Cardiac fibroblast (primary cell): ENCODE measurements at regions not wholly inside any gene's neighbourhood (a gene's known extent, or its start where the extent isn't known, plus 50 kb on each side); places are given as distances from the start of the nearest gene placed in this dataset.

Experiments used
- DNase-seq, 2 donors: peaks; one replicate each; pipeline versions ENCODE4 v3.0.0 to v3.0.0-alpha.2; 2010; ENCODE audit warnings: low read depth in 2 of 2
- H3K4me3 ChIP-seq, 2 donors: replicated peaks in 1 of 2; 1 replicate in 1 of 2; 2 replicates in 1 of 2; pipeline ENCODE4 v1.5.1; 2011; ENCODE audit warnings: low read depth in 2 of 2, low read length in 2 of 2, mild to moderate bottlenecking in 2 of 2, moderate library complexity in 1 of 2
- TF ChIP-seq, protein P1 (sequence below): IDR thresholded peaks from one replicate; pipeline ENCODE4 v1.5.1; 2011; ENCODE audit warnings: low read depth, mild to moderate bottlenecking, low read length, inconsistent platforms

GRCh38 chr4:163649557-163650091, 155.1 kb downstream of the TMA16 start:
- DNase-seq, result no peak
- TF ChIP-seq, protein P1, sequence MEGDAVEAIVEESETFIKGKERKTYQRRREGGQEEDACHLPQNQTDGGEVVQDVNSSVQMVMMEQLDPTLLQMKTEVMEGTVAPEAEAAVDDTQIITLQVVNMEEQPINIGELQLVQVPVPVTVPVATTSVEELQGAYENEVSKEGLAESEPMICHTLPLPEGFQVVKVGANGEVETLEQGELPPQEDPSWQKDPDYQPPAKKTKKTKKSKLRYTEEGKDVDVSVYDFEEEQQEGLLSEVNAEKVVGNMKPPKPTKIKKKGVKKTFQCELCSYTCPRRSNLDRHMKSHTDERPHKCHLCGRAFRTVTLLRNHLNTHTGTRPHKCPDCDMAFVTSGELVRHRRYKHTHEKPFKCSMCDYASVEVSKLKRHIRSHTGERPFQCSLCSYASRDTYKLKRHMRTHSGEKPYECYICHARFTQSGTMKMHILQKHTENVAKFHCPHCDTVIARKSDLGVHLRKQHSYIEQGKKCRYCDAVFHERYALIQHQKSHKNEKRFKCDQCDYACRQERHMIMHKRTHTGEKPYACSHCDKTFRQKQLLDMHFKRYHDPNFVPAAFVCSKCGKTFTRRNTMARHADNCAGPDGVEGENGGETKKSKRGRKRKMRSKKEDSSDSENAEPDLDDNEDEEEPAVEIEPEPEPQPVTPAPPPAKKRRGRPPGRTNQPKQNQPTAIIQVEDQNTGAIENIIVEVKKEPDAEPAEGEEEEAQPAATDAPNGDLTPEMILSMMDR, result no peak
- H3K4me3 ChIP-seq, result no peak overlapping the region

GRCh38 chr4:163651761-163652160, 157.3 kb downstream of the TMA16 start:
- DNase-seq, result no peak
- TF ChIP-seq, protein P1, result no peak
- H3K4me3 ChIP-seq, result no peak overlapping the region

DNA sequence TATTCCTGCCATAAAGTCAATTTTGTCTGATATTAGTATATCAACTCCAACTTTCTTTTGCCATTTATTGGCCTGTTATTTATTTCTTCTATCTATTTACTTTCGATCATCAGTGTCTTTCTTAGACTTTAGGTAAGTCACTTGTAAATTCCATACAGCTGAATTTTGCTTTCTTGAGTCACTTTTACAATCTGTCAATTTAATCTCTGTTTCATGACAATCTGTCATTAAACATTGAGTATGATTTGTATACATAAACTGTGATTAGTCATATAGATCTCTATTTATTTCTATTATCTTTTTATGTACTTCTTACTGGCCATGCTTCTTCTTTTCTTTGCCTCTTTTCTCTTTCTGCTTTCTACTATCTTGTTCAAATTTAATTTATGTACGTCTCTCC, 160.1 kb downstream of the TMA16 start:
- H3K4me3 ChIP-seq, result no peak overlapping the region
- TF ChIP-seq, protein P1, result no peak
- DNase-seq, result no peak

- H3K4me3 ChIP-seq, result no peak overlapping the region
- TF ChIP-seq, protein P1, result no peak
- no peak for DNase-seq
These were observed 166.1 kb downstream of the TMA16 start for GRCh38 chr4:163660636-163661035.

DNA sequence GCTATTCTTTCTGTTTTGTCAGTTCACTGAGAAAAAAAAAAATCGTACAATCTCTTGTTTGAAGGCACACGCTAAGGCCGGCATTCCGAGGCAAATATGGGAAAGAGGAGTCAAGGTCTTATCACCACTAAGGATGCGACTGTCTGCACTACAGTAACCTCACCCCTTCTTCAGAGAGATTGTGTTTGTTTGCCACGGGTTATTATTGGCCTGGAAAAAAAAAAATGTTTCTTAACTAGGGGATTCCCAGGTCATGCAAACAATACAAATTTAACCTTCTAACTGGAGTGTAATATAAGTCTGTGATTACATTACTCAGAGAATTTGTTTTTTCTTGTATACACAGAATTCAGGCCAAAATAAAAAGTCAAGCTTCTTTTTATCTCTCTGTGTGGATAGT, 168.3 kb downstream of the TMA16 start:
- H3K4me3 ChIP-seq, result no peak overlapping the region
- TF ChIP-seq, protein P1, result no peak
- DNase-seq, result no peak

GRCh38 chr4:163663454-163664225, 169.2 kb downstream of the TMA16 start:
- no peak for DNase-seq
- H3K4me3 ChIP-seq, result no peak overlapping the region
- TF ChIP-seq, protein P1, result no peak

DNA sequence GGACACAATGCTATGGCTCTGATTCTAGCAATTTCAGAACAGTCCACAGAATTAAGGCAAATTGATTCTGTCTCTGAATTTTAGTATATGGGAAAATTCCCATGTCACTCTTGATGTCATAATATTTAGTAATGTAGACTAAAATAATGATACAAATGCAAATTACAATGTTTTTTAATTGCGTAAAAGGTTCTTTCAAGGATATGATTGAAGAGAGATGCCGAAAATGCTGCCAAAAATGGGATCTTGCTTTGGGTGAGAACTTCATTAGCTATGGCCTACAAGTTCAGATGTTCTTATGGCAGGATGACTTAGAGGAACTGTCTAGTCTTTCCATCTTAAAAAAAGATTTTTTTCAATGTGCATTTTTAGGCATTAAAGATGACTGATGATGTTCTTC, 170.6 kb downstream of the TMA16 start:
- DNase-seq, result no peak
- no peak overlapping the region for H3K4me3 ChIP-seq
- TF ChIP-seq, protein P1, result no peak
